Spinal cord (tissue), 9 donors: ENCODE measurements at regions not wholly inside any gene's neighbourhood (a gene's known extent, or its start where the extent isn't known, plus 50 kb on each side); places are given as distances from the start of the nearest gene placed in this dataset.
"Not testable (repeated sequence)": the region's sequence is repeated elsewhere in the genome, so short reads cannot be mapped to it uniquely, and the experiment has no call there.

Experiments used
- DNase-seq, 6 donors: peaks; one replicate each; pipeline versions ENCODE4 v3.0.0 to v3.0.0-alpha.2; 2013 to 2015; ENCODE audit warnings: low spot score in 6 of 6, low read depth in 4 of 6
- H3K27ac ChIP-seq: one replicate; pipeline ENCODE4 v1.5.1; 2013; ENCODE audit warnings: low read depth, low read length, control low read depth
- H3K27me3 ChIP-seq: one replicate; pipeline ENCODE4 v1.6.1; 2013; ENCODE audit warnings: low read length; ENCODE audit not compliant: control insufficient read depth, insufficient read depth
- H3K36me3 ChIP-seq: one replicate; pipeline ENCODE4 v1.6.1; 2013; ENCODE audit warnings: low read length; ENCODE audit not compliant: control insufficient read depth, insufficient read depth
- H3K4me1 ChIP-seq: one replicate; pipeline ENCODE4 v1.6.1; 2013; ENCODE audit warnings: low read length; ENCODE audit not compliant: control insufficient read depth, insufficient read depth
- H3K4me3 ChIP-seq: one replicate; pipeline ENCODE4 v1.5.1; 2013; ENCODE audit warnings: low read depth, low read length, control low read depth
- H3K9me3 ChIP-seq: one replicate; pipeline ENCODE4 v1.6.1; 2013; ENCODE audit warnings: low read length; ENCODE audit not compliant: control insufficient read depth, insufficient read depth
- WGBS: methylation state at CpG from one replicate; pipeline ENCODE4 v1.1.5; 2013; ENCODE audit warnings: missing lambda C conversion rate; ENCODE audit not compliant: insufficient coverage; 5-methylcytosine and 5-hydroxymethylcytosine counted together
- donor health status: healthy.

DNA sequence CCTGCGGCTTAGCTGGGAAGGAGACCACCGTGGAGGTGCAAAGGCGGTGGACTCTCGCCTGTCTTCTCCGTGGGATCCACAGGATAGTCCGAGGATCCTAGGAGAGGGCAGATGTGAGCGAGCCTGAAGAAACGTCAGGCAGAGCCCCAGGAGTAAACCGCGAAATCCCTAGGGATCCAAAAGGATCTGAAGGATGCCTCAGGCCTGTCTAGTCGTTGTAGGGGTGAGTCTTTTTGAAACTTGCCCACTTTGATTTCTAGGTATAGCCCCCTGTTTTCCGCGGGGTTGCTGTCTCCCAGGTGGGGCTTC, 576.5 kb downstream of the KCNJ18 start:
- H3K27me3 ChIP-seq, result no peaks in the 10 kb centered on the region
- 65% methylated on average over 13 of the region's 13 CpGs for WGBS

DNA sequence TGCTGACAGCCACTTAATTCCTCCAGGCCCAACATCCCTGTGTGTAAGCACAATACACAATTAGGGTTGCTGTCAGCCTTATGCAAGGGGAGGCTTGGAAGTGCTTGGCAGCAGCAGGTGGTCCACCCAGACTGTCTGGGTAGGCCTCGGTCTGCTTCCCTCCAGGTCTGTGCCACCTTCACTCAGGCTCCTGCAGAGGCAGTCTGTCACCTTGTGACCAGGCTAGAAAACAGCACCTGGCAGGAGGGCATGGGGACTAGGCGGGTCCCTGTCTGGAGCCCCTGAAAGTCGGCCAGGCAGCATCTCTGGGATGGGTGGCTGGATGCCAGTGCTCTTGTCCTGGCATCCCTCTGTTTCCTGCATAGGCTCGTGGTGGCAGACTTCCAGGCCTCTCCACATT, 578.1 kb downstream of the KCNJ18 start:
- Histone ChIP-seq H3K36me3 (no peaks in the 10 kb centered on the region), H3K4me3 (no peak overlapping the region), H3K27ac (no peak overlapping the region), H3K27me3 (no peaks in the 10 kb centered on the region), H3K9me3 (peaks cover 4% of the 10 kb centered on the region), H3K4me1 (no peaks in the 10 kb centered on the region)
- no peak for DNase-seq
- WGBS, result 59% methylated on average over 4 of the region's 4 CpGs

More for the DNA sequence above, 576.5 kb downstream of the KCNJ18 start:
- DNase-seq, result no peak
- Histone ChIP-seq H3K9me3 (peaks cover 5% of the 10 kb centered on the region), H3K27ac (no peak overlapping the region), H3K4me1 (no peaks in the 10 kb centered on the region), H3K36me3 (no peaks in the 10 kb centered on the region), H3K4me3 (no peak overlapping the region)

DNA sequence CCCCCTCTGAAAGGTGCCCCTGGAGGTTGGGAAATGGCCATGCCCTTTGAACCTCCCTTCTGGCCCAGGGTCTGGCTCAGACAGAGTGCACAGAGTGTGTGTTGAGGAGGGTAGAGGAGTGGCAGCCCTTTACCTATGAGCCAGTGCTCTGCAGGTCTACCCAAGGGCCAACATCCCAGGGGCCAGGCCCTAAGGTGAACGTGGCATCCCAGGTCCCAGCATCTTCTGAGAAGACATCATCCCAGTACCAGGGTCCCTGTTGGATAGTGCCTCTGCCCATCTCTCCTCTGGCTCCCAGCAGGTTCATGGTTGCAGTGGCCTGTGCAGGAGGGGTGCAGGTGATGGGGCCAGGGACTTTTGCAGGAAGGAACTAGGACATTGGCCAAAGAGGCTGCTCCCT, 578.5 kb downstream of the KCNJ18 start:
- H3K27me3 ChIP-seq, H3K36me3 ChIP-seq, H3K9me3 ChIP-seq, H3K4me3 ChIP-seq, H3K27ac ChIP-seq, H3K4me1 ChIP-seq, DNase-seq: not testable (repeated sequence)
- 44% methylated on average over 1 of the region's 1 CpG for WGBS

DNA sequence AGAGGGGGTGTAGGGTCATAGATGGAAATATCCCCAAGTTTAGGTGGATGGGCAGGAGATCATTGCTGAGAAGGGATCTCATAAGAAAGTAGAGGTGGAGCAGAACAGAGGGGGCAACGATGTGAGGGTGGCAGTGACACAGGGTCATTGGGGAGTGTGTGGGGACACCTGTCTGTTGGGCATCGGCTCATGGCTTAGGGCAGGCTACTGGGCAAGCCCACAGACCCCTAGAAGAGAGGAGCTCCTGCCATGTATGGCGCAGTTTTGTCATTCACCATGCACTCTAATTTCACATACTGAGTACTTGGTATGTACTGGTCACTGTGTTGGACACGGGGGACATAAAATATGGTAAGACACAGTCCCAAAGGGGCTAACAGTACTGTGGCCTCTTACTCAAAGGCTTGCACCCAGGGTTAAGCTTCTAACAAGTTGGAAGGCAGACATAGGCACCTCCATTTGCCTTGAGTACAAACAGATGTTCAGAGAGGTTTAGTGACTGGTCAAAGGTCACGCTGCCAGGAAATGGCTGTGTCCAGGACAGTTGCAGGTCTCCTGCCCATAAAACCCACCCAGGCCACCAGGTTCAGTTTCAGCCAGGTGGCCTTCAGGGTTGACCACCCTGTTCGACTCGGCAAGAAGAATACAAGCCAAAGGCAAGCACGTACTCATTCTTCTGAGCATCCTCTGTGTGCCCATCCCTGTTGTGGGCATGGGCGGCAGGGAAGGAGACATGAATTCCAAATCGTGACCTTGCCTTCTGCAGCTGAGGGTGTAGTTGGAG, 580.2 kb downstream of the KCNJ18 start:
- H3K4me1 ChIP-seq, result no peaks in the 10 kb centered on the region
- no peak overlapping the region for H3K4me3 ChIP-seq
- no peaks in the 10 kb centered on the region for H3K27me3 ChIP-seq
- DNase-seq, result no peak
- H3K27ac ChIP-seq, result no peak overlapping the region
- H3K36me3 ChIP-seq, result no peaks in the 10 kb centered on the region
- 69% methylated on average over 7 of the region's 10 CpGs for WGBS
- peaks cover 5% of the 10 kb centered on the region for H3K9me3 ChIP-seq

DNA sequence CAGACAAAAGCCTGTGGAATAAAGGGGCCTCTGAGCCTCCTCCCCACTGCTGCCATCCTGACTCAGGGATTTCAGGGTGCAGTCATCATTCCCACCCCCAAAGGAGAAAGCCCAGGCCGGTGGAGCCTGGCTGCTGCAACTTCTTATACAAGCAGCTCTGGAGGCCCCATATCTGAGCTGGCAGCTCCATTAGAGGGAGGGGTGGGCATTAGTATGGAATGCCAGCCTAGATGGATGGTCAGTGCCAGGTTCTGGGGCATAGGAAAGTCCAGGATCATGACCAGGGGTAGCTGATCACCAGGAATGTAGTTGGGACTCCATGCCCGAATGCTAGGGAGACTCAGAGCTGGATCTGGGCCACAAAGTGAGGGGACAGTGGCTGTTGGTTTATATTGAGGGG, 581.0 kb downstream of the KCNJ18 start:
- H3K4me1 ChIP-seq, result no peaks in the 10 kb centered on the region
- H3K9me3 ChIP-seq, result peaks cover 6% of the 10 kb centered on the region
- no peak for DNase-seq
- 47% methylated on average over 1 of the region's 2 CpGs for WGBS
- H3K27ac ChIP-seq, result no peak overlapping the region
- H3K36me3 ChIP-seq, result no peaks in the 10 kb centered on the region
- no peak overlapping the region for H3K4me3 ChIP-seq
- H3K27me3 ChIP-seq, result no peaks in the 10 kb centered on the region

DNA sequence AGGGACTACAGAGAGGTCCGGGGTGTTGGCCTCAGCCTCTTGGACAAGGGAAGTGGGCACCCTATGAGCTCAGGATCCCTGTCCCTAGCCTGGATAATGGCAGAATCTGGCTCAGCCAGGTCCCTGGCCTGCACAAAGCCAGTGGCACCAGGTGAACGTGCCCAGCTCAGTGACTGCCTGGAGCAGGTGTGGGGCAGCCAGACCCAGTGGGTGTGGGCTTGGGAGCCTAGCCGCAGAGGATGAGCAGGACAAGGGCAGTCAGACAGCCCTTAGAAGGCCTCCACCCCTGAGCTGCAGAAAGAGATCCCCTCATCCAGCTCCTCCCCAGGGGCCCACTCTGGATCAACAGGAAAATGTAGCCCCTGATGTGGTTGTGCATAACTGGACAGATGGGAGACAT, 585.3 kb downstream of the KCNJ18 start:
- Histone ChIP-seq H3K9me3 (peaks cover 7% of the 10 kb centered on the region), H3K27me3 (no peaks in the 10 kb centered on the region), H3K27ac (no peak overlapping the region), H3K4me1 (no peaks in the 10 kb centered on the region), H3K36me3 (no peaks in the 10 kb centered on the region), H3K4me3 (no peak overlapping the region)
- DNase-seq, result no peak
- 64% methylated on average over 3 of the region's 3 CpGs for WGBS

DNA sequence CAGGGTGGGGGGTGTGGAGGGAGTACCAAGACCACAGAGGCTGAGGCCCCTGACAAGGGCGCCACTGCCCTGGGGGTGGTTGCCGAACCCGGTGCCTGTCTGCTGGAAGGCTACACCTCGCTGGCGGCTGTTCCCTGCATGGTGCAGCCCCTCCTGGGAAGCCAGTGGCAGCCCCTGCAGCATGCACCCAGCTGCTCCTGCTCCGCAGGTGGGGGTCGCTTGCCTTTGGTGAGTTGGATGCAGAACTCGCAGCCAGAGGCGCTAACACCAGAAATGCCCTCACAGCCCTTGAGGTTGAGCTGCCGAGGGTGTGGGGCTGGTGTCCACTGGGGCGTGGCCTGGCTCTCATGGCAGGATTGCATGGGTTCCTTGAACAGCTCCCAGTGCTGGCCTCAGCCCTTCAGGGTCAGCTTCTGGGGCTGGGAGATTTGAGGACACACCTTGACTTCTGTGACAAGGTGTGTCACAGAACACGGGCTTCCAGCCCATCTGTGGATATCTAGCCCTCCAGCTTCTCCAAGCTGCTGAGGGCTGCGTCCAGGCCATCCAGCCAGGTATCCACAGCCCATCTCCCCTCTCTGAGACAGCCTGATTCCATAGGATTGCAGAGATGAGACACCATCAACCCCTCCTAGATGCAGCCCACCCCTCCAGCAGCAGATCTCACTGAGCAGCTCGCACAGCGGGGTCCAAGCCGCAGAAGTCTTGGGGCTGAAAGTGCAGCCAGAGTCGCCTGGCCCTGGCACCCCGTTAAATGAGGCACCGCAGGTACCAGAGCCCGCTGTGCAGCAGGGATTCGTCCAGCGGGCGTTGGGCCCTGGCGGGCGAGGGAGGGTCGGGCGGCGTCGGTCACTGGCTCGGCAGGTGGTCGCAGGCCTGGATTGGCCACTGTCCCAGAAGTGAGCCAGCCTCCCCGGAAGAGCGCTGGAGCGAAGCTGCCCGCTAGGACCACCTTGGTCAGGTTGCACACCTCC, 586.3 kb downstream of the KCNJ18 start:
- Histone ChIP-seq H3K4me1 (no peaks in the 10 kb centered on the region), H3K9me3 (peaks cover 7% of the 10 kb centered on the region), H3K4me3 (no peak overlapping the region), H3K27ac (no peak overlapping the region), H3K36me3 (no peaks in the 10 kb centered on the region), H3K27me3 (no peaks in the 10 kb centered on the region)
- 83% methylated on average over 35 of the region's 35 CpGs for WGBS
- DNase-seq, result no peak

DNA sequence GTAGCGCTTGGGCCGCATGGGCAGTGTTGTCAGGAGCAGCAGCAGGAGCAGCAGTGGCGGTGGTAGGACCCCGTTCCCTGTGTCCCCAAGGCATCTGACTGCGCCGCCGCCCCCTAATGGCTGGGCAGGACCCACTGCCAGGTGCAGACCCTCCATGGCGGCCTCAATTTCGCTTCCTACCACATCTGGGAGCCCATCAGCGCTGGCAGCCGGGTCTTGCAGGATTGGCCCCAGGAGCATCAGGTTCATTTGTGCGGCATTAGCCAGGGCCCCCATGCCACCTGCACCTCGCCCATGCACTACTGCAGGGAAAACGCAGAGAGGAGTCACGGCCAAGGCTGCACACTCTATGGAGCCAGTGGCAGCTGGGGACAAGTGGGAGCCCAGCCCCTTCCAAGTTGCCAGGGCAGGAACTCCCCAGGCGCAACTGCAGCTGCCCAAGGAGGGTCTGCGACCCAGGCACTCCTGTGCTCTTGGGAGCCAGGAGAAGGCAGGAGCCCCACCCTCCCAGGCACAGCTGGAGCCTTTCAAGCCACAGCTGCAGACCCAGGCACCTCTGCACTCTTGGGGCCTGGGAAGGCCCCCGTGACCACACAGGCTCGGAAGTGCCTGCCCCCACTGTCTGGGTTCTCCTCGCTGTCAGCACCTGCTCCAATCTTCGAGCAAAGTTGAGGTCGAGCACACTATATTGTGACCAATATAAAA, 594.2 kb downstream of the KCNJ18 start:
- H3K9me3 ChIP-seq, result peaks cover 4% of the 10 kb centered on the region
- WGBS, result 76% methylated on average over 19 of the region's 22 CpGs
- no peak overlapping the region for H3K4me3 ChIP-seq
- no peaks in the 10 kb centered on the region for H3K27me3 ChIP-seq
- no peak for DNase-seq
- no peak overlapping the region for H3K27ac ChIP-seq
- H3K4me1 ChIP-seq, result no peaks in the 10 kb centered on the region
- no peaks in the 10 kb centered on the region for H3K36me3 ChIP-seq

DNA sequence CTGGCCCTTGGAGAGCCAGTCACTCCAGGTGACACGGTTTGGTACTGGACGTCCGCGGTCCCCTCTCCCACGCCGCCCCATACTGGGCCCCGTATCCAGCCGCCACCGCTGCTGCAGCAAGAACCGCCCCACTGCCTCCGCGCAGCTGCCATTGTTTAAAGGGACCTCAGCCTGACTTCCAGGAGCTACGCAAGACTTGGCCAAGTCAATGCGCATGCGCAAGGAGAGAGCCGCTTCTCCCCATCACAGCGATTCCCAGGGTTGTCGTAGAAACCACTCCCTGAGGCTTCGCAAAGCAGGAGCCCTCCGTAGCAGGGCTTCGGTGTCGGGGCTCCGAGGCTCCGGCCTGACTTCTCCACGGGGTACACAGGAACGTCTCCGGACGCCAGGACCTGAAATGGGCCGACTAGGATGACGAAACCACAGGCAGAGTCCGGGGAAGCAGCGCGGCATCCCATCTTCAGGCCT, 606.2 kb downstream of the KCNJ18 start:
- WGBS, result 83% methylated on average over 22 of the region's 33 CpGs
- H3K9me3 ChIP-seq, DNase-seq, H3K4me1 ChIP-seq, H3K36me3 ChIP-seq, H3K4me3 ChIP-seq, H3K27ac ChIP-seq, H3K27me3 ChIP-seq: not testable (repeated sequence)
